ENCODE measurements at regions not wholly inside any gene's neighbourhood (a gene's known extent, or its start where the extent isn't known, plus 50 kb on each side); places are given as distances from the start of the nearest gene placed in this dataset.
"Not testable (repeated sequence)": the region's sequence is repeated elsewhere in the genome, so short reads cannot be mapped to it uniquely, and the experiment has no call there.

DNA sequence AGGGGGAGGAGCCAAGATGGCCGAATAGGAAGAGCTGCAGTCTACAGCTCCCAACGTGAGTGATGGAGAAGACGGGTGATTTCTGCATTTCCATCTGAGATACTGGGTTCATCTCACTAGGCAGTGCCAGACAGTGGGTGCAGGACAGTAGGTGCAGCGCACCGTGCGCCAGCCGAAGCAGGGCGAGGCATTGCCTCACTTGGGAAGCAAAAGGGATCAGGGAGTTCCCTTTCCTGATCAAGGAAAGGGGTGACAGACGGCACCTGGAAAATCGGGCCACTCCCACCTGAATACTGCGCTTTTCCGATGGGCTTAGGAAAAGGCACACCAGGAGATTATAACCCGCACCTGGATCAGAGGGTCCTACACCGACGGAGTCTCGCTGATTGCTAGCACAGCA lies 121.1 kb upstream of the SESTD1 start:
- H3K4me3 ChIP-seq (ENCODE audit: low read length); DNase-seq; H3K9me3 ChIP-seq (ENCODE audit: control insufficient read depth, low read depth, low read length); H3K4me1 ChIP-seq (ENCODE audit: control insufficient read depth, insufficient read depth, low read length); H3K36me3 ChIP-seq (ENCODE audit: control insufficient read depth, insufficient read depth, low read length); H3K27ac ChIP-seq (ENCODE audit: low read length); H3K27me3 ChIP-seq (ENCODE audit: control insufficient read depth, insufficient read depth, low read length): not testable (repeated sequence)
- no CpG with 5 or more reads among the region's 16 CpGs for WGBS (ENCODE audit: insufficient coverage, low lambda C conversion rate)

DNA sequence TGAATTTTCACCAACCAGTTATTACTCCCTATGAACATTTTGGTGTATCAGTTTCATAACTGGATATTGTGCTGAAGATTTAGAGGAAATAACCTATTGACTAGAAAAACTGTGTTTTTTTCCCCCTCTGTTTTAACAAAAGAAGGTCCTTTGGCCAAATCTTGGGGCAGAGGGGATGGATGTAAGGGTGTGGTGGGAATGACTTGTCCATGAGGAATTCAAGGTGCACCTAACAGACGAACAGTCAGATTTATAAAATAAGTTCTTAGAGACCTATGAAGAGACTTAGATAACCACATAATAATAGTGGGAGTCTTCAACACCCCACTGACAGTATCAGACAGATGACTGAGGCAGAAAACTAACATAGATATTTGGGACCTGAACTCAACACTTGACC lies 119.3 kb upstream of the SESTD1 start:
- no CpG with 5 or more reads among the region's 1 CpG for WGBS (ENCODE audit: insufficient coverage, low lambda C conversion rate)
- Histone ChIP-seq H3K36me3 (ENCODE audit: control insufficient read depth, insufficient read depth, low read length) (no peaks in the 10 kb centered on the region), H3K9me3 (ENCODE audit: control insufficient read depth, low read depth, low read length) (no peaks in the 10 kb centered on the region), H3K27me3 (ENCODE audit: control insufficient read depth, insufficient read depth, low read length) (no peaks in the 10 kb centered on the region), H3K4me1 (ENCODE audit: control insufficient read depth, insufficient read depth, low read length) (no peaks in the 10 kb centered on the region), H3K27ac (ENCODE audit: low read length) (no peak overlapping the region), H3K4me3 (ENCODE audit: low read length) (no peak overlapping the region)
- DNase-seq = no peak

DNA sequence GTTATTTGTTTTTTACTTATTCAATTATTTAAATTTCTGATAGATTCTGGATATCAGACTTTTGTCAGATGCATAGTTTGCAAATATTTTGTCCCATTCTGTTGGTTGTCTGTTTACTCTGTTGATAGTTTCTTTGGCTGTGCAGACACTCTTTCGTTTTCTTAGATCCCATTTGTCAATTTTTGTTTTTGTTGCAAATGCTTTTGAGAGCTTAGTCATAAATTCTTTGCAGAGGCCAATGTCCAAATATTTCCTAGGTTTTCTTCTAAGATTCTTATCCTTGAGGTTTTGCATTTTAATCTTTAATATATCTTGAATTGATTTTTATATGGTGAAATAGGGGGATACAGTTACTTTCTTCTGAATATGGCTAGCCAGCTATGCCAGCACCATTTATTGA lies 112.7 kb upstream of the SESTD1 start:
- H3K9me3 ChIP-seq (ENCODE audit: control insufficient read depth, low read depth, low read length) = no peaks in the 10 kb centered on the region
- no peak overlapping the region for H3K27ac ChIP-seq (ENCODE audit: low read length)
- DNase-seq = no peak
- no peak overlapping the region for H3K4me3 ChIP-seq (ENCODE audit: low read length)
- no peaks in the 10 kb centered on the region for H3K4me1 ChIP-seq (ENCODE audit: control insufficient read depth, insufficient read depth, low read length)
- no CpG with 5 or more reads among the region's 1 CpG for WGBS (ENCODE audit: insufficient coverage, low lambda C conversion rate)
- no peaks in the 10 kb centered on the region for H3K27me3 ChIP-seq (ENCODE audit: control insufficient read depth, insufficient read depth, low read length)
- H3K36me3 ChIP-seq (ENCODE audit: control insufficient read depth, insufficient read depth, low read length) = no peaks in the 10 kb centered on the region

DNA sequence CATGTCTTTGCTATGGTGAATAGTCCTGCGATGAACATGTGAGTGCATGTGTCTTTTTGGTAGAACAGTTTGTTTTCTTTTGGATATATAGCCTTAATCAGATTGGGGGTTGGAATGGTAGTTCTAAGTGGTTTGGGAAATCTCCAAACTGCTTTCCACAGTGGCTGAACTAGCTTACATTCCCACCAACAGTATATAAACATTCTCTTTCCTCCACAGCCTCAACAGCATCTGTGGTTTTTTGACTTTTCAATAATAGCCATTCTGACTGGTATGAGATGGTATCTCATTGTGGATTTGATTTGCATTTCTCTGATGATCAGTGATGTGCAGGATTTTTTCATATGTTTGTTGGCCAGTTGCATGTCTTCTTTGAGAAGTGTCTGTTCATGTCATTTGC lies 112.2 kb upstream of the SESTD1 start:
- Histone ChIP-seq H3K4me1 (ENCODE audit: control insufficient read depth, insufficient read depth, low read length) (no peaks in the 10 kb centered on the region), H3K4me3 (ENCODE audit: low read length) (no peak overlapping the region), H3K36me3 (ENCODE audit: control insufficient read depth, insufficient read depth, low read length) (no peaks in the 10 kb centered on the region), H3K27me3 (ENCODE audit: control insufficient read depth, insufficient read depth, low read length) (no peaks in the 10 kb centered on the region), H3K9me3 (ENCODE audit: control insufficient read depth, low read depth, low read length) (no peaks in the 10 kb centered on the region), H3K27ac (ENCODE audit: low read length) (no peak overlapping the region)
- no CpG with 5 or more reads among the region's 1 CpG for WGBS (ENCODE audit: insufficient coverage, low lambda C conversion rate)
- no peak for DNase-seq

DNA sequence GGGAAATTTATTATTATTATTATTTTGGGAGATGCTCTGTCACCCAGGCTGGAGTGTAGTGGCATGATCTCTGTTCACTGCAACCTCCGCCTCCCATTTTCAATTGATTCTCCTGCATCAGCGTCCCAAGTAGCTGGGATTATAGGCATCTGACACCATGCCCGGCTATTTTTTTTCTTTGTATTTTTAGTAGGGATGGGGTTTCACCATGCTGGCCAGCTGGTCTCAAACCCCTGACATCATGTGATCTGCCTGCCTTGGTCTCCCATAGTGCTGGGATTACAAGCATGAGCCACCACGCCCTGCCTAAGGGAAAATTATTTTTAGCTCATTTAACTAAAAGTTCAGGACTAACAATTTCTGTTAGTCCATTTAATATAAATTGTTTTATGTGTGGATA lies 109.2 kb upstream of the SESTD1 start:
- WGBS (ENCODE audit: insufficient coverage, low lambda C conversion rate) = no CpG with 5 or more reads among the region's 4 CpGs
- DNase-seq = no peak
- H3K4me1 ChIP-seq (ENCODE audit: control insufficient read depth, insufficient read depth, low read length) = no peaks in the 10 kb centered on the region
- no peaks in the 10 kb centered on the region for H3K9me3 ChIP-seq (ENCODE audit: control insufficient read depth, low read depth, low read length)
- H3K4me3 ChIP-seq (ENCODE audit: low read length) = no peak overlapping the region
- no peaks in the 10 kb centered on the region for H3K27me3 ChIP-seq (ENCODE audit: control insufficient read depth, insufficient read depth, low read length)
- no peak overlapping the region for H3K27ac ChIP-seq (ENCODE audit: low read length)
- H3K36me3 ChIP-seq (ENCODE audit: control insufficient read depth, insufficient read depth, low read length) = no peaks in the 10 kb centered on the region

DNA sequence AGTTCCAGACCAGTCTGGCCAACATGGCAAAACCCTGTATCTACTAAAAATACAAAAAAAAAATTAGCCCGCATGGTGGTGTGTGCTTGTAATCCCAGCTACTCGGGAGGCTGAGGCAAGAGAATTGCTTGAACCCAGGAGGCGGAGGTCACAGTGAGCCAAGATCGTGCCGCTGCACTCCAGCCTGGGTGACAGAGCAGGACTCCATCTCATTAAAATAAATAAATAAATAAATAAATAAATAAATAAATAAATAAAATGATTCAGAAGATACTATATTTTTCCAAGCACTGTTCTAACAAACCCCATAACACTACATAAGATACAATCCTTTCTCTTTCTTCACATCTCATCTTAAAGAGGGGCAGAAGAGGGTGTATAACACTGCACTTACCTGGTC lies 100.9 kb upstream of the SESTD1 start:
- 100% methylated on average over 1 of the region's 5 CpGs for WGBS (ENCODE audit: insufficient coverage, low lambda C conversion rate)
- DNase-seq; H3K36me3 ChIP-seq (ENCODE audit: control insufficient read depth, insufficient read depth, low read length); H3K4me1 ChIP-seq (ENCODE audit: control insufficient read depth, insufficient read depth, low read length); H3K27me3 ChIP-seq (ENCODE audit: control insufficient read depth, insufficient read depth, low read length); H3K9me3 ChIP-seq (ENCODE audit: control insufficient read depth, low read depth, low read length); H3K4me3 ChIP-seq (ENCODE audit: low read length); H3K27ac ChIP-seq (ENCODE audit: low read length): not testable (repeated sequence)

DNA sequence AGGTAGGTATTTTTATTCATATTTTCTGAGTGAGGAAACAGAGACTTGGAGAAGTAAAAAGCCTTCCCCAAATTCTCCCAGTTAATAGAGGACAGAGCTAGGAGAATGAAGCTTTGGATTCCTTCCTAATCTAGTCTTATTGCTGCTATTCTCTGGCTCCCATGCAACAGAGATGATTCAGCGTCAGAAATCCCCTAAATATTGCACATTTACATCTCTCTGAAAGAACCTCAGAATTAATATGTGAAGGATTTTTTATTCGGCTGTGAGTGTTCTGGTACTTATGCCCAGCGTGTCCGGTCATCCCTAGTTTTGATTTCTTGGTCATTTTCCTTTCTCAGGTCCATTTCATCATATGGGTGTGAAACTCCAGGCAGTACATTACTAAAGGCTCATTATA lies 91.2 kb upstream of the SESTD1 start:
- WGBS (ENCODE audit: insufficient coverage, low lambda C conversion rate) = 100% methylated on average over 1 of the region's 4 CpGs
- no peaks in the 10 kb centered on the region for H3K9me3 ChIP-seq (ENCODE audit: control insufficient read depth, low read depth, low read length)
- no peak overlapping the region for H3K4me3 ChIP-seq (ENCODE audit: low read length)

DNA sequence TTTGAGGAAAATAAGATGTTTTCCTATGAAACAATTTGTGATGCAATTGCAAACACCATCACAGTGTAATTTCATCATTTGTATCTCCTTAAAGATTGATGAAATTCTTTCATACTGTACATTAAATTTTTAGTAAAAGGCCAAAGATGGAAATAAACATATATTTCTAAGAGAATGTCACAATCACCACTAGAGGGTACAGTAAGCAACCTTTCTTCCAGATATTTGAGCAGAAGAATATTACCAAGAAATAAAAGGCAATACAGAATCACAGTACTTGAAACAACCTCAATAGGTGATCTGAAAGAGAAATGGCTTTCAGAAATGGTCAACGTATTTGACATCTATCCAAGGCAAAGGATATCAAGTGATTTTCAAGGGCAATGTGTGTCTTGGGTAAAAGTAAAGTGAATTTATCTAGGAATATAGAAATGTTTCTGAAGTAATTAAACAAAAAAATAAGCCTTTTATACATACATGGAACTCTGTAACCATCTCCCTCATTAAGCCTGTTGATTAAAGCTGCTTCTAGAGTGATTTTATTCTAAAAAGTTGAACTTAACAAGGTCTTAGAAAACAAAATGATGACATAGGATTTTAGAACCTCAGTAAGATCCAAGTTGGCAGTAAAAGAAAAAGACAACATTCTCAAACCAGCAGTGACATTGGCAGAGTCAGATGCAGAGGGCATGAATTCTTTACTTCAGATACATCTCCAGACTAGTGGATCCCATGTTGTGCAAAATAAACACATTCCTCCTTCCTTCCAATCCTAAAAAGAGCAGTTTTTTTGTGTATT lies 90.3 kb upstream of the SESTD1 start:
- no peak overlapping the region for H3K4me3 ChIP-seq (ENCODE audit: low read length)
- 86% methylated on average over 1 of the region's 1 CpG for WGBS (ENCODE audit: insufficient coverage, low lambda C conversion rate)
- no peaks in the 10 kb centered on the region for H3K4me1 ChIP-seq (ENCODE audit: control insufficient read depth, insufficient read depth, low read length)
- H3K36me3 ChIP-seq (ENCODE audit: control insufficient read depth, insufficient read depth, low read length) = no peaks in the 10 kb centered on the region
- no peak for DNase-seq
- H3K27me3 ChIP-seq (ENCODE audit: control insufficient read depth, insufficient read depth, low read length) = peaks cover 2% of the 10 kb centered on the region
- H3K27ac ChIP-seq (ENCODE audit: low read length) = no peak overlapping the region
- H3K9me3 ChIP-seq (ENCODE audit: control insufficient read depth, low read depth, low read length) = no peaks in the 10 kb centered on the region

More for the DNA sequence above, 91.2 kb upstream of the SESTD1 start:
- peaks cover 2% of the 10 kb centered on the region for H3K27me3 ChIP-seq (ENCODE audit: control insufficient read depth, insufficient read depth, low read length)
- no peak overlapping the region for H3K27ac ChIP-seq (ENCODE audit: low read length)
- no peaks in the 10 kb centered on the region for H3K4me1 ChIP-seq (ENCODE audit: control insufficient read depth, insufficient read depth, low read length)
- DNase-seq = no peak
- no peaks in the 10 kb centered on the region for H3K36me3 ChIP-seq (ENCODE audit: control insufficient read depth, insufficient read depth, low read length)

DNA sequence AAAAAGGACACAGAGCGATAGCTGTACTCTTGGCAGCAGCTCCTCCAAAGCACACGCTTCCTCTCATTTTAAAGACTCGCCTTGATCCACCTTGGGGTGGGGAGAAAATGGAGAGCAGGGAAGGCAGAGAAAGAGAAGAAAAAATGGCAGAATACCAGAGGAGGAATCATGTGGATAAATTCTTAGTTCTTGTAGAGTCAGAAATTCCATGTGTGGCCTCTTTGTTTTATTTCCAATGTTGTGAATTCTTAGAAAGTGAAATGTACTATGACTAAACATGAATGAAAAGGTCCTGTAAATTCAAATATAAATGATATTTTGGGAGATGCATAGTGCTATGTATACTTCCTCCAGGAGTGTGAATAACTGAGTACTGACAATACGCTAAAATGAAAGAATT lies 89.7 kb upstream of the SESTD1 start:
- Histone ChIP-seq H3K9me3 (ENCODE audit: control insufficient read depth, low read depth, low read length) (no peaks in the 10 kb centered on the region), H3K27ac (ENCODE audit: low read length) (no peak overlapping the region)

DNA sequence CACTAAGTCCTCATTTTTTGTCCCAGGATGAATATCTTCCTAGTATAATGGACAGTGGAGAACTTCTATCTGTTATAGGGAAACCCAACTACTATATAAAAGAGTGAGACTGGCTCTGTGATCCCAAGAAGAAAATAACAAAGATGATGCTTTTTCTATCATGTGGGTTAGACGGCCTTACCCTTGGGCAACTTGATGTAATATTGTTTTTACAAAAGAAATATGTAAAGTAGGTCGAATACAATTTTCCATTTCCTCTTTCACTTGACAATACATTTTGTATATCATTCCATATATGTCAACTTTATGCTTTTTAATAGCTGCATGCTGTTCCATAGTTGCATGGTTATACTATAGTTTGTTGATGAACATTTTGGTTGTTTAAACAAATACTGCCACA lies 87.5 kb upstream of the SESTD1 start:
- H3K36me3 ChIP-seq (ENCODE audit: control insufficient read depth, insufficient read depth, low read length) = no peaks in the 10 kb centered on the region
- no peaks in the 10 kb centered on the region for H3K9me3 ChIP-seq (ENCODE audit: control insufficient read depth, low read depth, low read length)
- no peaks in the 10 kb centered on the region for H3K4me1 ChIP-seq (ENCODE audit: control insufficient read depth, insufficient read depth, low read length)
- H3K4me3 ChIP-seq (ENCODE audit: low read length) = no peak overlapping the region
- WGBS (ENCODE audit: insufficient coverage, low lambda C conversion rate) = 100% methylated on average over 1 of the region's 2 CpGs
- H3K27me3 ChIP-seq (ENCODE audit: control insufficient read depth, insufficient read depth, low read length) = peaks cover 2% of the 10 kb centered on the region
- no peak for DNase-seq
- no peak overlapping the region for H3K27ac ChIP-seq (ENCODE audit: low read length)

More for the DNA sequence above, 89.7 kb upstream of the SESTD1 start:
- 93% methylated on average over 3 of the region's 4 CpGs for WGBS (ENCODE audit: insufficient coverage, low lambda C conversion rate)
- Histone ChIP-seq H3K4me3 (ENCODE audit: low read length) (no peak overlapping the region), H3K36me3 (ENCODE audit: control insufficient read depth, insufficient read depth, low read length) (no peaks in the 10 kb centered on the region), H3K27me3 (ENCODE audit: control insufficient read depth, insufficient read depth, low read length) (peaks cover 2% of the 10 kb centered on the region), H3K4me1 (ENCODE audit: control insufficient read depth, insufficient read depth, low read length) (no peaks in the 10 kb centered on the region)
- DNase-seq = no peak

DNA sequence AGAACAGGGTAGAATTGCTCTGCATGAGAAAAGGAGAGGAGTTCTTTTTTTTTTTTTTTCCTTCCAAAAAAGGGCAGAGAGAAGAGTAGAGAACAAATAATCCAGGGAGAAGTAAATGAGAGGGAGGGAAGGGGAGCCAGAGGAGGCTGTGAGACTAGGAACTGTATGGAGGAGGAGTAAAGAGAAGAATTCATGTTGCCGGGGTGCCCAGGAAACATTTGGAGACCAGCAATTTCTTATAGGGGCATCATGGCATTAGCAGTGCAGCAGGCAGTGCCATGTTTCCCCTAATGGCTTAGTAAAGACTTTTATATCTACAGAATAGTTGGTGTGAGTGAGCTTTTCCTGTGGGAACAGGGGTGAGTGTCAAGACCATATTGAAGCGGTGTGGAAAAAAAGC lies 86.4 kb upstream of the SESTD1 start:
- Histone ChIP-seq H3K27ac (ENCODE audit: low read length) (no peak overlapping the region), H3K27me3 (ENCODE audit: control insufficient read depth, insufficient read depth, low read length) (peaks cover 2% of the 10 kb centered on the region), H3K4me3 (ENCODE audit: low read length) (no peak overlapping the region), H3K4me1 (ENCODE audit: control insufficient read depth, insufficient read depth, low read length) (no peaks in the 10 kb centered on the region), H3K9me3 (ENCODE audit: control insufficient read depth, low read depth, low read length) (no peaks in the 10 kb centered on the region), H3K36me3 (ENCODE audit: control insufficient read depth, insufficient read depth, low read length) (no peaks in the 10 kb centered on the region)
- WGBS (ENCODE audit: insufficient coverage, low lambda C conversion rate) = no CpG with 5 or more reads among the region's 2 CpGs
- no peak for DNase-seq
